GM18873 (cell line): ENCODE measurements at regions not wholly inside any gene's neighbourhood (a gene's known extent, or its start where the extent isn't known, plus 50 kb on each side); places are given as distances from the start of the nearest gene placed in this dataset.
"Not testable (repeated sequence)": the region's sequence is repeated elsewhere in the genome, so short reads cannot be mapped to it uniquely, and the experiment has no call there.

ENCODE experiments used
- ATAC-seq: cut with Tn5 transposase; IDR thresholded peaks from one replicate; pipeline ENCODE4 v1.9.1; 2021; ENCODE audit warnings: mild to moderate bottlenecking, moderate library complexity, moderate number of reproducible peaks; ENCODE audit not compliant: unreplicated experiment, low FRiP score

DNA sequence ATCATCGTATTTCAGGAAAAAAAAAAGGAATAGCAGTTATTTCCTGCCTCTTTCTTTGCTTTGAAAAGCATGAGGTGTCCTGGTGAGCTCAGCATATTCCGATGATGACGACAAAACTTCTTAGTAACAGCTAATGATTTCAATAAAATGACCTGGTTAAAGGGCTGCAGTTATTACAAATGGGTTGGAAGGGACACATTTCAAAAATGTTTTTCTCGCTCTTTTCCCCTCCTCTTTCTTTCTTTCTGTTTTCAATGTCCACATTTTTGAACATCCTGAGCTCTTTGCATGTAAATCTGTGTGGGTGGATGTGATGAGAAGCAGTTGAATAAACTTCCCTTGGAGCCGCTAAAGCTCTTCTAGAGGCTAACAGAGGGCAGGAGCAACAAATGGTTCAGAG, 186.8 kb upstream of the SLC27A6 start:
- no peak for ATAC-seq

DNA sequence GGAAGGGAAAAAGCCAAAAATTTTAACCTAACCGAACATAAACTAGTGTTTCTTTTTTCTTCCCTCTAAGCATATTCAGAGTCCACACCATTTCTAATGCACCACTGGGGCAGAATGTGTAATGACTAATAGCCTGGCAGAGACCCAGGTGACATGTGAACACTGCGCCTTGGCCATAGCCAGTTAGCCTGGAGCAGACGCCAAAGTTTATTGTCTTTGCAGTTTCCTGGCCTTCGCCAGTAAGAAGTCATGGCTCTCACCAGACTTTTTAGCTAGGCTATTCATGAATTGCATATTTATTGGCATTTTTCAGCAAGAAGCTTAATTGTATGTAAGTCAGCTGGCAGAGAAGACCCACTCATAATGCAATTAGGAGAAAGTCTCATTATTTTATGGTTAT, 182.8 kb upstream of the SLC27A6 start:
- no peak for ATAC-seq

DNA sequence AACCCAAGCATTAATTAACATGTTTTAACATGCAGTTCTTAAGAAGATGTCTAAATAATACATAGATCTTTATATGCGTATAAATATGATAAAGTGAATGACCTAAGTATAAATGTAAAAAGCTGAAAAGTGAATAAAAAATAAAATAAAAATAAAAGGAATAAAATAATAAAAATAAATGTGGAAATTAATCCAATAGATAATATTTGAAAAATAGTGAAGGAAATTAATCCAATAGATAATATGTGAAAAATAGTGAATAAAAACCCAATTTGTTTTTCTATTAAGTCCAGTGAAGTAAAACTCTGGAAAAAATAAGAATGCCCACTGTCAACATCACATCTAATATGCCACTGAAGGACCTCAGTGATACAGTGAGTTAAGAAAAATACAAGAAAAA, 180.6 kb upstream of the SLC27A6 start:
- no peak for ATAC-seq

- no peak for ATAC-seq
These were observed 174.0 kb upstream of the SLC27A6 start for GRCh38 chr5:128791312-128791711.

DNA sequence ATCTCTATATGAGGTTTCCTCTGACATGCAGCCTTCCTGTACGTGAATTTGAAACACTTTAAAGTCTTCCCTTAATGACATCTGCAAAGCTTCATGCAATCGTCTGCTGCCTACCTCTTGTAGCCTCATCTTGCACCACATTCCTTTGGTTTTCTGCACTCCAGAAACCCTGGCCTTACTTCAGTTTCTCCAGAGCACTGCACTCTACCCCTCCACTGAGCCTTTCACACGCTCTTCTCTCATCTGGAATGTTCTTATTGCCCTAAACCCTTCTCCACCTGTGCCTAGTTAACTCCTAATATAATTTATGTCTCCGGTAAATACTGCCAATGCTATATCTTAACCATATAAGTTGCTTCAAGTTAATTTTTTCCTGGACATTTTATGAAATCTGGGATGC, 168.8 kb upstream of the SLC27A6 start:
- ATAC-seq, result no peak

- no peak for ATAC-seq
These were observed 166.4 kb upstream of the SLC27A6 start for GRCh38 chr5:128798871-128799270.

DNA sequence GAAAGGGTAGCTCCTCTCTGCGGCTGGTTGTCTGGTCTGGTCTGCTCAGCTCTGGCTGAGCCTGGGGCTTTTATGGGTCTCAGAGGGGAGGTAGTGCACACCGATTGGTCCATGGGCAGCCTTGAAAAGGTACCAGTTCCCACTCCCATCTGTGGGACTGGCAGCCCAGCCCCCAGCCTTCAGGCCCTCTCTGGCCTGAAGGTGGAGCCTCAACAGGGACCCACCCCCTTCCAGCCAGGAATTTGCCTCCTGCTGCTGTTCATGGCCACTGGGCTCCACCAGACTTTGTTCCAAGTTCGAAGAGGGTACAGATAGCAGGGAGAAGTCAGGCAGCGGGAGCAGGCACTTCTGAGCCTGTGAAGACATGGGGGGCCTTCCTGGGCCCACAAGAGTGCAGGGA, 165.3 kb upstream of the SLC27A6 start:
- ATAC-seq, result no peak

- no peak for ATAC-seq
These were observed 164.9 kb upstream of the SLC27A6 start for GRCh38 chr5:128800377-128800776.

GRCh38 chr5:128813317-128814070, 151.8 kb upstream of the SLC27A6 start:
- no peak for ATAC-seq

DNA sequence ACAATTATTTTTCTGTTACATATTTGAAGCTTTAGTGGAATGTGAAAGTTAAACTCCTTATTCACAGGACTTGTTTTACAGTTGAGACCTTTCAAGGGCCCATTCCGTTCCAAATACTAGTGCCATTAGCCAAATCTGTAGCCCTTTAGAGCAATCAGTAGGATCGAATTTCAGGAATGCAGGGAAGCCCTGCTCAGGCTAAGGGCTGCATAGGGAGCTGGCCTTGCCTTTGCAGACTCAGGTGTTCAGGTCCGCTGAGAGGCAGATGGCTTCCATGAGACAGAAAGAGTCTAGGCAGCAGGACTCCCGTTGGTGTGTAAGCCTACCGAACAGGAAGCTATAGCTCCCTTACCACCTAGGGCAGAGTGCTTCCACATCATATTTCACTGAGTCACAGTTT, 150.1 kb upstream of the SLC27A6 start:
- no peak for ATAC-seq

- ATAC-seq, result no peak
These were observed 139.5 kb upstream of the SLC27A6 start for GRCh38 chr5:128825826-128826225.

DNA sequence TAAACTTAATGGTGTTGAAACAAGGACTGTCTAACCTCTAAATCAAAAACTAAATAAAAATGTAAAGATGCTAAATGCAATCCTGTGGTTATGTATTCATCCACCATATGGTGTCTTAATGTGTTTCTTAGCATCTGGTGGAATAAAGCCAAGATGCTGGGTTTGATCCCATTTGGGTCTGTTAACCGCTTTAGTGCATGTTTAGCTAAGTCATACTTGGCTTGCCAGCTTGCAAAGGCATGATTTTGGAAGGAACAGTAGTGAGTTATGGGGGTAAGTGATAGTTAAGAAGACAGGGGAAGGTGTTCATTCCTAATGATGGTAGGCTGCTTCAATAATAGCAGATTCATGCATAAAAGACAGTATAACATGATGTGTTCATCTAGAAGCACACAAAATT, 139.0 kb upstream of the SLC27A6 start:
- no peak for ATAC-seq

DNA sequence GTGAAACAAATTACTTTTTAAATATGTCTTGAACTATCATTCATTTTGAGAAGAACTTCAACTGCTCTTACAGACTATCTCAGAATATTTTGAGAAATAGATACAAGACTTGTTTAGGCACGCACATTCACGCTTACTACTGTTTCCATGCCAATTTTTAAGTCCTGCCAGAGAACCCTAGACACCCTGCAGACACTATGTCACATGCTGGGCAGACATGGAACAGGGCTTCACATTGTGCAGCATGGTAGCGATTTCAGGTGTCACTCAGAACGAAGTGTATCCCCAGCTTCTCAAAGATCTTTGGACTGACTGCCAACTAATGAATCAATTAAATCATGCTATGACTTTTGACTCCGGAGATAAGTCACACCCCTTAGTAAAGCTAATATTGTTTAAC, 128.7 kb upstream of the SLC27A6 start:
- ATAC-seq, result no peak

- ATAC-seq, result no peak
These were observed 126.7 kb upstream of the SLC27A6 start for GRCh38 chr5:128838623-128839022.

DNA sequence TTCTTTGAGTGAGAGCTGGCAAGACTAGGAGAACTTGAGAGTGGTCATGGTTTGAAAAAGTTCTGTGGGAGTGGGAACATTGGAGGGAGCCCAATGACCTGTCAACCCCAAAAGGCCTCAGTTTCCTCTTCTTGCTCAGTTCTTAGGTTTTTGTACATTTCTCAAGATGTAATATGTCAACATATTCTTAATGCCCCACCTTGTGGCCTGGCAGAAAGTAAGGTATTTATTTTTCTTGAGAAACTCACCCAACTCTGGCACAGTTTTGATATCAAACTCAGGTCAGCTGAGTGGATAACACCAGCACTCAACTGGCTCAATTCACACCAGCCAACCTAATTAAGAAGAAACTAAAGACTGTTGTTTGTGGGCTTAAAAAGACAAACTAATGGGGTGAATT, 123.0 kb upstream of the SLC27A6 start:
- no peak for ATAC-seq

GRCh38 chr5:128844354-128844923, 120.8 kb upstream of the SLC27A6 start:
- no peak for ATAC-seq

GRCh38 chr5:128850049-128850448, 115.2 kb upstream of the SLC27A6 start:
- ATAC-seq, result no peak

DNA sequence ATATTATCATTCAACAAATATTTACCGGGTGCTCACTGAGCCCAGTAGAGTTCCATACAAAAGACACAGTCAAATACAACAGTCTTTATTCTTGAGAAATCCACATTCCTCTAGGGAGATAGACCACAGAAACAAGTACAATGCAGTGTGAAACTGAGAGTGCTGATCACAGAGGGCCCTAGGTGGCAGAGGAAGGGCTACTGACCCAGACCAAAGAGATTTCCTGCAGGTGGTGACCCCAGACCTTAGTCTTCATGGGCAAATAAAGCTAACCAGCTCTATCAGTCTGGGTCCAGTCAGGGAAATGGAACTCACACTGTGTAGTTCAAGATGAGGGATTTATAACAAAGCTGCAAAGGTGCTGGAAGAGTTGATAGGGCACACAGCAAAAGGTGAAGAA, 110.4 kb upstream of the SLC27A6 start:
- ATAC-seq, result no peak

GRCh38 chr5:128857076-128857677, 108.1 kb upstream of the SLC27A6 start:
- ATAC-seq, result no peak

DNA sequence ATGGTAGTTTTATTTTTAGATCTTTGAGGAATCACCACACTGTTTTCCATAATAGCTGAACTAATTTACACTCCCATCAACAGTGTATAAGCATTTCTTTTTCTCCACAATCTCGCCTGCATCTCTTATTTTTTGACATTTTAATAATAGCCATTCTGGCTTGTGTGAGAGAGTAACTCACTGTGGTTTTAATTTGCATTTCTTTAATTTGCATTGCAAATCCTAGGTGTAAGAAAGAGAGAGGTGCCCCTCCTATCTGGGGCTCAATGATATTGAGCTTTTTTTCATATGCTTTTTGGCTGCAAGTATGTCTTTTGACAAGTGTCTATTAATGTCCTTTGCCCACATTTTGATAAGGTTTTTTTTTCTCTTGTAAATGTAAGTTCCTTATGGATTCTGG, 106.3 kb upstream of the SLC27A6 start:
- no peak for ATAC-seq

DNA sequence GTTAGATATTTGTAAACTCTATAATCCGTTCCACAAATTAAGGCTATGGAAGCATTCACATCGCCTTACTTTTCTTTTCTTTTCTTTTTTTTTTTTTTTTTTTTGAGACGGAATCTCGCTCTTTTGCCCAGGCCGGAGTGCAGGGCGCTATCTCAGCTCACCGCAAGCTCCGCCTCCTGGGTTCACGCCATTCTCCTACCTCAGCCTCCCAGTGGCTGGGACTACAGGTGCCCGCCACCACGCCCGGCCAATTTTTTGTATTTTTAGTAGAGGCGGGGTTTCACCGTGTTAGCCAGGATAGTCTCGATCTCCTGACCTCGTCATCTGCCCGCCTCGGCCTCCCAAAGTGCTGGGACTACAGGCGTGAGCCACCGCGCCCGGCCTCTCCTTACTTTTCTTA, 104.1 kb upstream of the SLC27A6 start:
- not testable (repeated sequence) for ATAC-seq

- no peak for ATAC-seq
These were observed 95.3 kb upstream of the SLC27A6 start for GRCh38 chr5:128869970-128870369.
